OCI-LY7 (cell line): ENCODE measurements at regions not wholly inside any gene's neighbourhood (a gene's known extent, or its start where the extent isn't known, plus 50 kb on each side); places are given as distances from the start of the nearest gene placed in this dataset.

ENCODE experiments used
- BruUV-seq: library from RNA; stranded (reverse); fragments of 400-500 nt; replicated peaks from 2 replicates; lab custom pipeline; 2021; lab: Mats Ljungman, UMichigan
- CTCF ChIA-PET: fragments of 300-600 bp; sonication (Branson Sonifier 250); formaldehyde crosslinking; loops from one replicate; lab custom pipeline; 2022; ENCODE audit warnings: antibody characterized with exemption; ENCODE audit not compliant: unreplicated experiment; lab: Charles Lee
- POLR2A ChIA-PET: fragments of 300-600 bp; sonication (Branson Sonifier 250); formaldehyde crosslinking; loops from one replicate; lab custom pipeline; 2022; ENCODE audit warnings: antibody characterized with exemption; lab: Charles Lee
- DNase-seq: peaks from one replicate; pipeline ENCODE4 v3.0.0-alpha.2; 2015; ENCODE audit warnings: low spot score
- H2AFZ ChIP-seq: fragments of 200-600 bp; sonication (generic), shearing (Covaris generic); 2 replicates; pipeline ENCODE4 v1.6.1; 2014; ENCODE audit warnings: mild to moderate bottlenecking, antibody characterized with exemption, low read length, moderate library complexity
- H3K27ac ChIP-seq: fragments of 200-600 bp; sonication (generic); 2 replicates; pipeline ENCODE4 v1.5.1; 2014; ENCODE audit warnings: mixed run types, low read depth, mild to moderate bottlenecking, moderate library complexity, low read length, inconsistent platforms; ENCODE audit not compliant: poor library complexity, severe bottlenecking
- H3K36me3 ChIP-seq: fragments of 200-600 bp; sonication (generic); 2 replicates; pipeline ENCODE4 v1.6.1; 2014; ENCODE audit warnings: mild to moderate bottlenecking, antibody characterized with exemption, low read length, moderate library complexity, mixed read lengths; ENCODE audit not compliant: insufficient read depth
- H3K4me1 ChIP-seq: fragments of 200-600 bp; sonication (generic); 2 replicates; pipeline ENCODE4 v1.5.1; 2014; ENCODE audit warnings: mild to moderate bottlenecking, low read length; ENCODE audit not compliant: insufficient read depth, poor library complexity, severe bottlenecking
- H3K4me2 ChIP-seq: fragments of 200-600 bp; sonication (generic); 2 replicates; pipeline ENCODE4 v1.6.1; 2014; ENCODE audit warnings: mild to moderate bottlenecking, low read length
- H3K4me3 ChIP-seq: fragments of 200-600 bp; sonication (generic); 2 replicates; pipeline ENCODE4 v1.5.1; 2014; ENCODE audit warnings: mild to moderate bottlenecking, low read depth, low read length; ENCODE audit not compliant: poor library complexity, severe bottlenecking
- H3K79me2 ChIP-seq: fragments of 200-600 bp; sonication (generic); 2 replicates; pipeline ENCODE4 v1.6.1; 2016; ENCODE audit warnings: low read depth, mild to moderate bottlenecking, low read length, moderate library complexity, mixed read lengths; ENCODE audit not compliant: insufficient read depth
- H3K9me2 ChIP-seq: fragments of 200-600 bp; sonication (generic); 2 replicates; pipeline ENCODE4 v1.6.1; 2016; ENCODE audit warnings: mild to moderate bottlenecking, low read length, mixed read lengths; ENCODE audit not compliant: insufficient read depth
- H3K9me3 ChIP-seq: fragments of 200-600 bp; sonication (generic); 2 replicates; pipeline ENCODE4 v1.6.1; 2014; ENCODE audit warnings: mild to moderate bottlenecking, mixed run types, low read length, mixed read lengths
- H4K20me1 ChIP-seq: fragments of 200-600 bp; sonication (generic); 2 replicates; pipeline ENCODE4 v1.6.1; 2014; ENCODE audit warnings: mild to moderate bottlenecking, antibody characterized with exemption, low read length, moderate library complexity, mixed read lengths; ENCODE audit not compliant: insufficient read depth
- EZH2phosphoT487 ChIP-seq: fragments of 200-600 bp; sonication (generic); IDR thresholded peaks from 2 replicates; pipeline ENCODE4 v1.6.1; 2018; ENCODE audit warnings: low read depth, borderline replicate concordance, mild to moderate bottlenecking, mixed run types, antibody characterized with exemption, low read length, moderate library complexity, mixed read lengths
- intact Hi-C: fragments of 100-400 bp; cut with micrococcal nuclease; formaldehyde crosslinking; loops from one replicate; pipeline ENCODE4 v1.10.0; 2022; ENCODE audit not compliant: unreplicated experiment
- TF ChIP-seq, protein P1 (sequence below): fragments of 200-600 bp; sonication (generic); conservative IDR thresholded peaks from 2 replicates; pipeline ENCODE4 v1.5.1; 2014; ENCODE audit warnings: mild to moderate bottlenecking, antibody characterized with exemption, low read length, moderate library complexity, mixed read lengths

DNA sequence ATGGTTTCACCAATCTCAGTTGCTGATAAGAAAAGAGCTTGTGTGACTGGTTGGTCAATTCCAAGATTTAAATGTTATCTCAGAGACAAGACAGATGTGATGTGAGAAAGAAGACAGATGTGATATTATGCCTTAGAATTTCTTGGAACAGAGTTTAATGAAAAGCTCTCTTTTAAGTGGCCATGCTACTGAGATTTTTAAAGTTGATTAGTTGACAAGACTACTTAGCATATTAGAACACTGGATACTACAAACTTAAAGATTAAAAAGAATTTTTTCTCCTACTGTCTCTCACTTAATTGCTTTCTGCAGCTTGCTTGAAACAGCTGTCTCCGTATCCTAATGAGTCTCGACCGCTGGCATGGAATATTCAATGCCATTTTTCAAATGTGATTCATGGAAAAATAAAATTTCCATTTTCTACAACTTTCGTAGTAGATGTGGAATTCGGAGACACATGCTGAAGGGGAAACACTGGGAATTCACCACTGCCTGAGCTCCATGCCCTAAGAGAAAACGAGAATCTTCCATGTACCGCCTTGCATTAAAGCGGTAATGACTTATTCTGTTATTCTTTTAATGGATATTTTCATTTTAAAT, 634.2 kb upstream of the SETBP1 start:
- no peaks in the 10 kb centered on the region for H3K79me2 ChIP-seq
- no TSS peak for BruUV-seq
- H3K4me1 ChIP-seq = no peaks in the 10 kb centered on the region
- no peaks in the 10 kb centered on the region for H3K9me3 ChIP-seq
- no peaks in the 10 kb centered on the region for H4K20me1 ChIP-seq
- H3K4me3 ChIP-seq = no peak overlapping the region
- TF ChIP-seq EZH2phosphoT487 = no peak
- TF ChIP-seq, protein P1, sequence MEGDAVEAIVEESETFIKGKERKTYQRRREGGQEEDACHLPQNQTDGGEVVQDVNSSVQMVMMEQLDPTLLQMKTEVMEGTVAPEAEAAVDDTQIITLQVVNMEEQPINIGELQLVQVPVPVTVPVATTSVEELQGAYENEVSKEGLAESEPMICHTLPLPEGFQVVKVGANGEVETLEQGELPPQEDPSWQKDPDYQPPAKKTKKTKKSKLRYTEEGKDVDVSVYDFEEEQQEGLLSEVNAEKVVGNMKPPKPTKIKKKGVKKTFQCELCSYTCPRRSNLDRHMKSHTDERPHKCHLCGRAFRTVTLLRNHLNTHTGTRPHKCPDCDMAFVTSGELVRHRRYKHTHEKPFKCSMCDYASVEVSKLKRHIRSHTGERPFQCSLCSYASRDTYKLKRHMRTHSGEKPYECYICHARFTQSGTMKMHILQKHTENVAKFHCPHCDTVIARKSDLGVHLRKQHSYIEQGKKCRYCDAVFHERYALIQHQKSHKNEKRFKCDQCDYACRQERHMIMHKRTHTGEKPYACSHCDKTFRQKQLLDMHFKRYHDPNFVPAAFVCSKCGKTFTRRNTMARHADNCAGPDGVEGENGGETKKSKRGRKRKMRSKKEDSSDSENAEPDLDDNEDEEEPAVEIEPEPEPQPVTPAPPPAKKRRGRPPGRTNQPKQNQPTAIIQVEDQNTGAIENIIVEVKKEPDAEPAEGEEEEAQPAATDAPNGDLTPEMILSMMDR = no peak
- no peak overlapping the region for H3K27ac ChIP-seq
- H3K4me2 ChIP-seq = no peak overlapping the region
- no peak for DNase-seq
- H3K9me2 ChIP-seq = no peaks in the 10 kb centered on the region
- intact Hi-C loops = no loop called here
- H3K36me3 ChIP-seq = no peaks in the 10 kb centered on the region
- POLR2A ChIA-PET = interaction anchor here (0.5 kb wide), 1 partner anchor 67 kb away, joined by 3 read pairs; no protein-coding TSS in a partner anchor
- H2AFZ ChIP-seq = no peak overlapping the region
- CTCF ChIA-PET = no interaction called here

DNA sequence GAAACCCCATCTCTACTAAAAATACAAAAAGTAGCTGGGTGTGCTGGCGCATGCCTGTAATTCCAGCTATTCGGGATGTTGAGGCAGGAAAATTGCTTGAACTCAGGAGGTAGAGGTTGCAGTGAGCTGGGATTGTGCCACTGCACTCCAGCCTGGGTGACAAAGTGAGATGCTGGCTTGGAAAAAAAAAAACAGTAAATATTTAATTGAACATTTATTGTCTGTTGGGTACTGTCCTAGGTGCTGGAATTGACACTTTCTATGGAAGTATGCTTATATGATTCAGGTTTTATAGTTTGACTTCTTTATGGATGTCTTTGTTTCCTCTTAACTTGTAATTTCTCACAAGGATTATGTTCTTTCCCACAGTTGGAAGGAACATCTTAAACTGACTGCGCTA, 633.1 kb upstream of the SETBP1 start:
- DNase-seq = no peak
- ChIA-PET POLR2A (no interaction called here), CTCF (no interaction called here)
- no TSS peak for BruUV-seq
- no peak overlapping the region for H2AFZ ChIP-seq
- intact Hi-C loops = no loop called here
- H3K4me1 ChIP-seq = no peaks in the 10 kb centered on the region
- H3K79me2 ChIP-seq = no peaks in the 10 kb centered on the region
- H3K9me3 ChIP-seq = no peaks in the 10 kb centered on the region
- no peak overlapping the region for H3K4me3 ChIP-seq
- no peaks in the 10 kb centered on the region for H3K36me3 ChIP-seq
- no peak overlapping the region for H3K27ac ChIP-seq
- H3K4me2 ChIP-seq = no peak overlapping the region
- TF ChIP-seq, protein P1 = no peak
- TF ChIP-seq EZH2phosphoT487 = no peak
- H3K9me2 ChIP-seq = no peaks in the 10 kb centered on the region
- H4K20me1 ChIP-seq = no peaks in the 10 kb centered on the region

DNA sequence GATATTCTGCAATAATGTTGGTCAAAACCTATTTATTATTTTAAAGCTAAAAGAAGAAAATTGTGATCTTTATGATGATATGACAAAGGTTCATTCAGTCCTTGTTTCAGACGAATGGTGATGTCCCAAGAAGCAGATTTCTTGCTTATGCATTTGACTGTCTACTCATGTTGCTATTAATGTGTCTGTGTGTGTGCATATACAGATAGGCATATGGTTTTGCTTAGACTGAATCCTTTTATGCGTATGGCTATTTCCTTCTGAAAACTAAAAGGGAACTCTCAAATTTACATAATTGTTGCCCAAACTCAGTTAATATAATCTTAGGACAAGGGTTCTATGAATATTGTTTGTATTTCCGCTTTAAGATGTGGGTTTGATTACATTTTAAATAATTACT, 632.3 kb upstream of the SETBP1 start:
- POLR2A ChIA-PET = no interaction called here
- Histone ChIP-seq H4K20me1 (no peaks in the 10 kb centered on the region), H3K79me2 (no peaks in the 10 kb centered on the region), H3K27ac (no peak overlapping the region), H3K9me2 (no peaks in the 10 kb centered on the region), H3K4me3 (no peak overlapping the region), H3K4me1 (no peaks in the 10 kb centered on the region), H3K36me3 (no peaks in the 10 kb centered on the region), H3K9me3 (no peaks in the 10 kb centered on the region), H3K4me2 (no peak overlapping the region), H2AFZ (no peak overlapping the region)
- intact Hi-C loops = no loop called here
- TF ChIP-seq EZH2phosphoT487 = no peak
- TF ChIP-seq, protein P1 = no peak
- DNase-seq = no peak
- CTCF ChIA-PET = no interaction called here
- BruUV-seq = no TSS peak
